IMR-90 (cell line): ENCODE measurements at regions not wholly inside any gene's neighbourhood (a gene's known extent, or its start where the extent isn't known, plus 50 kb on each side); places are given as distances from the start of the nearest gene placed in this dataset.

Experiments
- ATAC-seq: fragments of 200-7000 bp; cut with Tn5 transposase; 2 replicates; pipeline ENCODE4 v1.9.1; 2020; ENCODE audit warnings: low read depth, mild to moderate bottlenecking, moderate library complexity
- BruUV-seq: library from RNA; stranded (reverse); fragments of 400-500 nt; replicated peaks from 2 replicates; lab custom pipeline; 2021; lab: Mats Ljungman, UMichigan
- CTCF ChIA-PET: fragments of 300-600 bp; formaldehyde crosslinking; extraction: SDS; loops from one replicate; lab custom pipeline; 2021; ENCODE audit warnings: antibody characterized with exemption; lab: Yijun Ruan, JAX
- POLR2A ChIA-PET: fragments of 300-600 bp; sonication (Branson Sonifier 250); formaldehyde crosslinking; loops from one replicate; lab custom pipeline; 2022; ENCODE audit warnings: antibody characterized with exemption; ENCODE audit not compliant: unreplicated experiment; lab: Charles Lee
- DNase-seq: peaks from one replicate; pipeline ENCODE4 v3.0.0; 2013
- H2AFZ ChIP-seq: replicated peaks from 2 replicates; pipeline ENCODE3; 2013; ENCODE audit warnings: low read length, mild to moderate bottlenecking; ENCODE audit not compliant: poor library complexity
- H2AK5ac ChIP-seq: 2 replicates; pipeline ENCODE4 v1.6.1; 2013; ENCODE audit warnings: low read depth, low read length, inconsistent platforms
- H2AK9ac ChIP-seq: replicated peaks from 2 replicates; pipeline ENCODE3; 2013; ENCODE audit warnings: mild to moderate bottlenecking, low read depth, low read length, moderate library complexity; ENCODE audit not compliant: poor library complexity
- H2BK120ac ChIP-seq: 2 replicates; pipeline ENCODE4 v1.6.1; 2013; ENCODE audit warnings: low read depth, low read length, inconsistent platforms
- H2BK15ac ChIP-seq: 3 replicates; pipeline ENCODE4 v1.6.1; 2013; ENCODE audit warnings: low read depth, low read length, inconsistent platforms
- H2BK20ac ChIP-seq: 2 replicates; pipeline ENCODE4 v1.6.1; 2013; ENCODE audit warnings: low read depth, mild to moderate bottlenecking, inconsistent platforms, low read length, moderate library complexity
- H2BK5ac ChIP-seq: 2 replicates; pipeline ENCODE4 v1.6.1; 2013; ENCODE audit warnings: mild to moderate bottlenecking, low read depth, low read length, inconsistent platforms; ENCODE audit not compliant: poor library complexity, severe bottlenecking
- H3K14ac ChIP-seq: replicated peaks from 2 replicates; pipeline ENCODE4 v1.6.1; 2013; ENCODE audit warnings: low read depth, low read length, inconsistent platforms
- H3K18ac ChIP-seq: 2 replicates; pipeline ENCODE4 v1.6.1; 2013; ENCODE audit warnings: low read depth, low read length, control low read depth
- H3K23ac ChIP-seq: 2 replicates; pipeline ENCODE4 v1.6.1; 2013; ENCODE audit warnings: low read depth, low read length, inconsistent platforms
- H3K27ac ChIP-seq: 2 replicates; pipeline ENCODE4 v1.5.1; 2013; ENCODE audit warnings: mild to moderate bottlenecking, control low read depth, low read length; ENCODE audit not compliant: insufficient read depth
- H3K27me3 ChIP-seq: 2 replicates; pipeline ENCODE4 v1.6.1; 2013; ENCODE audit warnings: low read length; ENCODE audit not compliant: control insufficient read depth, insufficient read depth
- H3K36me3 ChIP-seq: 2 replicates; pipeline ENCODE4 v1.6.1; 2013; ENCODE audit warnings: low read length, mixed read lengths; ENCODE audit not compliant: control insufficient read depth, insufficient read depth
- H3K4ac ChIP-seq: 2 replicates; pipeline ENCODE4 v1.6.1; 2013; ENCODE audit warnings: low read depth, low read length, inconsistent platforms
- H3K4me1 ChIP-seq: 2 replicates; pipeline ENCODE4 v1.6.1; 2013; ENCODE audit warnings: low read length, mixed read lengths; ENCODE audit not compliant: control insufficient read depth, insufficient read depth
- H3K4me2 ChIP-seq: 2 replicates; pipeline ENCODE4 v1.6.1; 2013; ENCODE audit warnings: low read depth, mild to moderate bottlenecking, control low read depth, low read length, moderate library complexity
- H3K4me3 ChIP-seq: 2 replicates; pipeline ENCODE4 v1.5.1; 2013; ENCODE audit warnings: low read depth, mild to moderate bottlenecking, control low read depth, low read length, moderate library complexity; ENCODE audit not compliant: insufficient read depth
- H3K56ac ChIP-seq: 2 replicates; pipeline ENCODE4 v1.6.1; 2013; ENCODE audit warnings: low read length, inconsistent platforms; ENCODE audit not compliant: insufficient read depth; ENCODE audit errors: extremely low read depth
- H3K79me1 ChIP-seq, 2 experiments: 2 replicates each; pipeline ENCODE4 v1.6.1; 2013; ENCODE audit warnings: low read length in 2 of 2, inconsistent platforms in 1 of 2, low read depth in 1 of 2
- H3K9ac ChIP-seq: 2 replicates; pipeline ENCODE4 v1.6.1; 2013; ENCODE audit warnings: low read depth, low read length, control low read depth
- H3K9me1 ChIP-seq: 2 replicates; pipeline ENCODE4 v1.6.1; 2013; ENCODE audit warnings: low read length, inconsistent platforms; ENCODE audit not compliant: insufficient read depth
- H3K9me3 ChIP-seq: 2 replicates; pipeline ENCODE4 v1.6.1; 2013; ENCODE audit warnings: low read length; ENCODE audit not compliant: control insufficient read depth, insufficient read depth
- H4K20me1 ChIP-seq: 2 replicates; pipeline ENCODE4 v1.6.1; 2013; ENCODE audit warnings: low read length, inconsistent platforms; ENCODE audit not compliant: insufficient read depth
- H4K5ac ChIP-seq: 2 replicates; pipeline ENCODE4 v1.6.1; 2013; ENCODE audit warnings: mild to moderate bottlenecking, low read depth, low read length, control low read depth
- H4K8ac ChIP-seq, 2 experiments: 2 replicates each; pipeline ENCODE4 v1.6.1; 2013; ENCODE audit warnings: low read depth in 2 of 2, low read length in 2 of 2, control low read depth in 1 of 2, inconsistent platforms in 1 of 2
- H4K91ac ChIP-seq: 2 replicates; pipeline ENCODE4 v1.6.1; 2013; ENCODE audit warnings: low read depth, low read length, inconsistent platforms; ENCODE audit not compliant: insufficient read depth
- BHLHE40 ChIP-seq: fragments of 150-350 bp; IDR thresholded peaks from 2 replicates; pipeline ENCODE4 v1.6.1; 2016; ENCODE audit warnings: mild to moderate bottlenecking, low read depth, low read length
- CHD1 ChIP-seq: IDR thresholded peaks from 2 replicates; pipeline ENCODE4 v1.6.1; 2012; ENCODE audit warnings: low read depth, low read length, improper control_type of control experiment
- MAZ ChIP-seq: IDR thresholded peaks from 2 replicates; pipeline ENCODE4 v1.6.1; 2012; ENCODE audit warnings: low read depth, mild to moderate bottlenecking, low read length, improper control_type of control experiment, moderate library complexity, borderline replicate concordance
- RAD21 ChIP-seq: IDR thresholded peaks from 2 replicates; pipeline ENCODE4 v1.6.1; 2012; ENCODE audit warnings: low read length, improper control_type of control experiment
- RCOR1 ChIP-seq: IDR thresholded peaks from 2 replicates; pipeline ENCODE4 v1.6.1; 2012; ENCODE audit warnings: mild to moderate bottlenecking, low read length, improper control_type of control experiment; ENCODE audit not compliant: insufficient replicate concordance
- WGBS, 2 experiments: methylation state at CpG; one replicate each; pipeline versions ENCODE4 v1.1.5 to v1.1.7; 2013; ENCODE audit warnings: missing lambda C conversion rate in 2 of 2; ENCODE audit not compliant: insufficient read length in 1 of 2; ENCODE audit errors: extremely low coverage in 2 of 2; 5-methylcytosine and 5-hydroxymethylcytosine counted together
- dilution Hi-C: fragments of 300-500 bp; cut with HindIII; formaldehyde crosslinking; loops from one replicate; pipeline ENCODE4 v1.14.3; 2018; ENCODE audit warnings: low sequenced_read_pairs; ENCODE audit not compliant: unreplicated experiment
- in situ Hi-C: fragments of 300-500 bp; cut with MboI; formaldehyde crosslinking; loops from 3 replicates; pipeline ENCODE4 v1.14.3; 2019; ENCODE audit warnings: low sequenced_read_pairs, inconsistent platforms, mixed read lengths
- intact Hi-C: fragments of 100-400 bp; cut with micrococcal nuclease; formaldehyde crosslinking; loops from 2 replicates; pipeline ENCODE4 v1.10.0; 2022

- Histone ChIP-seq H2BK120ac (no peak overlapping the region), H3K79me1 (no peaks in the 10 kb centered on the region), H2BK20ac (no peak overlapping the region), H3K27me3 (no peaks in the 10 kb centered on the region), H3K14ac (no peak overlapping the region), H3K36me3 (no peaks in the 10 kb centered on the region), H2BK5ac (no peak overlapping the region), H4K20me1 (no peaks in the 10 kb centered on the region), H3K27ac (no peak overlapping the region), H2AK9ac (no peak overlapping the region), H3K4ac (no peak overlapping the region), H3K56ac (no peak overlapping the region), H3K18ac (no peak overlapping the region), H3K4me2 (no peak overlapping the region), H3K4me3 (no peak overlapping the region), H2AK5ac (no peak overlapping the region), H4K5ac (no peak overlapping the region), H2BK15ac (no peak overlapping the region), H2AFZ (no peak overlapping the region), H3K4me1 (no peaks in the 10 kb centered on the region), H4K8ac (no peak overlapping the region), H4K91ac (no peak overlapping the region), H3K9ac (no peak overlapping the region), H3K9me3 (no peaks in the 10 kb centered on the region; the same call in 1 of the 2 replicates), H3K9me1 (no peaks in the 10 kb centered on the region), H3K23ac (no peak overlapping the region)
- DNase-seq (no peak), ATAC-seq (no peak)
- intact Hi-C loops, result no loop called here
- POLR2A ChIA-PET, result no interaction called here
- TF ChIP-seq RCOR1, result no peak
- TF ChIP-seq CHD1, result no peak
- no peak for TF ChIP-seq RAD21
- no peak for TF ChIP-seq MAZ
- no peak for TF ChIP-seq BHLHE40
- CTCF ChIA-PET, result no interaction called here
- 43% methylated on average over 1 of the region's 2 CpGs; no CpG with 5 or more reads in 1 of the 2 experiments for WGBS, 2 experiments
- no TSS peak for BruUV-seq
- in situ Hi-C loops, result no loop called here
- dilution Hi-C loops, result no loop called here
Measured at GRCh38 chr1:18043871-18044270, 63.7 kb upstream of the IGSF21 start.
